Adrenal gland (tissue), 9 donors: ENCODE measurements at regions not wholly inside any gene's neighbourhood (a gene's known extent, or its start where the extent isn't known, plus 50 kb on each side); places are given as distances from the start of the nearest gene placed in this dataset.

Source experiments
- DNase-seq, 7 donors: peaks; one replicate each; pipeline ENCODE4 v3.0.0-alpha.2; 2019 to 2020
- H3K27ac ChIP-seq, 5 donors: fragments of 200-600 bp; sonication (generic) in 4 of 5; 1 replicate in 3 of 5; 2 replicates in 2 of 5; pipeline versions ENCODE4 v1.5.1 to v1.8.0; 2016 to 2020; ENCODE audit warnings: mild to moderate bottlenecking in 1 of 5
- H3K27me3 ChIP-seq: fragments of 200-600 bp; 2 replicates; pipeline ENCODE4 v1.8.0; 2021
- H3K36me3 ChIP-seq, 2 donors: fragments of 200-600 bp; replicated peaks in 1 of 2; 1 replicate in 1 of 2; 2 replicates in 1 of 2; pipeline versions ENCODE4 v1.5.1 to v1.8.0; 2018 to 2022
- H3K4me1 ChIP-seq, 2 donors: fragments of 200-600 bp; replicated peaks in 1 of 2; 1 replicate in 1 of 2; 2 replicates in 1 of 2; pipeline versions ENCODE4 v1.5.1 to v1.8.0; 2018 to 2021
- H3K4me3 ChIP-seq, 4 donors: fragments of 200-600 bp; sonication (generic) in 3 of 4; one replicate each; pipeline ENCODE4 v1.5.1; 2016 to 2018
- H3K9me3 ChIP-seq, 3 donors: fragments of 200-600 bp; sonication (generic) in 1 of 3; replicated peaks in 1 of 3; 1 replicate in 2 of 3; 2 replicates in 1 of 3; pipeline versions ENCODE4 v1.5.1 to v1.8.0; 2016 to 2021
- CTCF ChIP-seq, 6 experiments: fragments of 450-650 bp in 4 of 6; fragments of 200-600 bp in 2 of 6; sonication (generic) in 1 of 6; IDR thresholded peaks; 1 replicate in 5 of 6; 2 replicates in 1 of 6; pipeline versions ENCODE4 v1.5.1 to v1.8.0; 2016 to 2021; ENCODE audit warnings: antibody characterized with exemption in 6 of 6, mild to moderate bottlenecking in 2 of 6, moderate library complexity in 1 of 6
- POLR2A ChIP-seq, 2 donors: fragments of 450-650 bp; IDR thresholded peaks; one replicate each; pipeline ENCODE4 v1.6.1; 2017; ENCODE audit warnings: antibody characterized with exemption in 2 of 2, mild to moderate bottlenecking in 2 of 2, moderate library complexity in 1 of 2
- WGBS, 4 donors: extraction: QIAGEN DNeasy Blood & Tissue Kit in 2 of 4; methylation state at CpG; one replicate each; pipeline versions ENCODE4 v1.1.5 to v1.1.7; 2013 to 2017; 5-methylcytosine and 5-hydroxymethylcytosine counted together
- intact Hi-C, 2 donors: fragments of 100-400 bp; cut with DNase I; formaldehyde crosslinking; loops; one replicate each; pipeline versions ENCODE4 v1.14.1 to v1.15.0; 2022 to 2023
- donor health status: healthy with polysubstance abuse.
- donor health status: Bipolar disorder and iron deficiency.
- donor health status: DM: yes; HTN: yes; CAD: no.
- donor health status: DM: no; HTN: no; CAD: no.
- donor health status: DM: no; HTN: no; CAD: no.

GRCh38 chr1:94654031-94654430 lies 112.5 kb upstream of the F3 start:
- H3K4me1 ChIP-seq: peaks cover 0 to 10% of the 10 kb centered on the region in 2 donors
- no peaks in the 10 kb centered on the region for H3K36me3 ChIP-seq
- TF ChIP-seq POLR2A (IDR thresholded peaks at IDR 0.05) (no peak), CTCF (IDR thresholded peaks at IDR 0.05) (no peak)
- DNase-seq: no peak
- intact Hi-C loops: no loop called here
- 58 to 78% (median 71%) methylated on average over 1 of the region's 1 CpG for WGBS, 4 donors
- H3K9me3 ChIP-seq: no peaks in the 10 kb centered on the region
- H3K27me3 ChIP-seq: no peaks in the 10 kb centered on the region
- no peak overlapping the region for H3K4me3 ChIP-seq
- no peak overlapping the region for H3K27ac ChIP-seq

GRCh38 chr1:94653454-94653853 lies 111.9 kb upstream of the F3 start:
- H3K36me3 ChIP-seq: no peaks in the 10 kb centered on the region
- 67 to 77% (median 70%) methylated on average over 3 of the region's 3 CpGs for WGBS, 4 donors
- TF ChIP-seq POLR2A (IDR thresholded peaks at IDR 0.05): no peak
- no peak for TF ChIP-seq CTCF (IDR thresholded peaks at IDR 0.05)
- no peak overlapping the region for H3K27ac ChIP-seq
- DNase-seq: no peak
- intact Hi-C loops: no loop called here
- H3K27me3 ChIP-seq: no peaks in the 10 kb centered on the region
- H3K9me3 ChIP-seq: no peaks in the 10 kb centered on the region
- H3K4me1 ChIP-seq: peaks cover 0 to 8% of the 10 kb centered on the region in 2 donors
- H3K4me3 ChIP-seq: no peak overlapping the region

- Histone ChIP-seq H3K4me3 (no peak overlapping the region), H3K9me3 (no peaks in the 10 kb centered on the region), H3K27me3 (no peaks in the 10 kb centered on the region), H3K36me3 (no peaks in the 10 kb centered on the region), H3K4me1 (no peaks in the 10 kb centered on the region), H3K27ac (no peak overlapping the region)
- TF ChIP-seq CTCF (IDR thresholded peaks at IDR 0.05) (no peak), POLR2A (IDR thresholded peaks at IDR 0.05) (no peak)
- 92 to 100% (median 95%) methylated on average over 2 of the region's 2 CpGs for WGBS, 4 donors
- intact Hi-C loops: no loop called here
- no peak for DNase-seq
These were observed 109.5 kb upstream of the F3 start for GRCh38 chr1:94651076-94651475.

GRCh38 chr1:94650301-94650700 lies 108.7 kb upstream of the F3 start:
- Histone ChIP-seq H3K4me1 (no peaks in the 10 kb centered on the region), H3K9me3 (no peaks in the 10 kb centered on the region), H3K36me3 (no peaks in the 10 kb centered on the region), H3K4me3 (no peak overlapping the region), H3K27me3 (no peaks in the 10 kb centered on the region), H3K27ac (no peak overlapping the region)
- no peak for TF ChIP-seq CTCF (IDR thresholded peaks at IDR 0.05)
- TF ChIP-seq POLR2A (IDR thresholded peaks at IDR 0.05): no peak
- DNase-seq: no peak
- 88 to 98% (median 89%) methylated on average over 2 of the region's 2 CpGs for WGBS, 4 donors
- intact Hi-C loops: no loop called here
